CD4-positive, alpha-beta T cell (primary cell): ENCODE measurements at regions not wholly inside any gene's neighbourhood (a gene's known extent, or its start where the extent isn't known, plus 50 kb on each side); places are given as distances from the start of the nearest gene placed in this dataset.

ENCODE experiments used
- ATAC-seq: fragments of 200-7000 bp; cut with Tn5 transposase; one replicate; pipeline ENCODE4 v1.10.0; 2022; ENCODE audit warnings: mild to moderate bottlenecking; ENCODE audit not compliant: poor library complexity
- CTCF ChIA-PET: fragments of 350-600 bp; sonication (Branson Sonifier 250); formaldehyde crosslinking; loops from one replicate; lab custom pipeline; 2021; ENCODE audit warnings: antibody characterized with exemption, inconsistent platforms; lab: Charles Lee
- POLR2A ChIA-PET: fragments of 350-600 bp; sonication (Branson Sonifier 250); formaldehyde crosslinking; loops from one replicate; lab custom pipeline; 2021; ENCODE audit warnings: antibody characterized with exemption, inconsistent platforms; lab: Charles Lee
- DNase-seq, 14 experiments: peaks; one replicate each; pipeline ENCODE4 v3.0.0-alpha.2; 2013 to 2020; ENCODE audit warnings: mixed read lengths in 2 of 14
- H3K27ac ChIP-seq, 2 donors: one replicate each; pipeline versions ENCODE4 v1.5.1 to v1.7.0; 2013; ENCODE audit warnings: low read length in 2 of 2, low read depth in 1 of 2, mild to moderate bottlenecking in 1 of 2
- H3K27me3 ChIP-seq, 2 experiments: 1 replicate in 1 of 2; 2 replicates in 1 of 2; pipeline versions ENCODE4 v1.6.1 to v1.7.0; 2013; ENCODE audit warnings: low read length in 2 of 2, control low read depth in 1 of 2, mild to moderate bottlenecking in 1 of 2, moderate library complexity in 1 of 2; ENCODE audit not compliant: insufficient read depth in 2 of 2, control insufficient read depth in 1 of 2
- H3K36me3 ChIP-seq: one replicate; pipeline ENCODE4 v1.6.1; 2013; ENCODE audit warnings: low read length, control low read depth; ENCODE audit not compliant: insufficient read depth
- H3K4me1 ChIP-seq: one replicate; pipeline ENCODE4 v1.6.1; 2013; ENCODE audit warnings: low read length, control low read depth; ENCODE audit not compliant: insufficient read depth
- H3K4me3 ChIP-seq: one replicate; pipeline ENCODE4 v1.5.1; 2013; ENCODE audit warnings: mild to moderate bottlenecking, low read length, moderate library complexity
- H3K9me3 ChIP-seq, 2 experiments: 1 replicate in 1 of 2; 2 replicates in 1 of 2; pipeline versions ENCODE4 v1.6.1 to v1.7.0; 2013; ENCODE audit warnings: low read length in 2 of 2, mild to moderate bottlenecking in 2 of 2, control low read depth in 1 of 2, moderate library complexity in 1 of 2; ENCODE audit not compliant: control insufficient read depth in 1 of 2, insufficient read depth in 1 of 2
- H3K27ac Mint-ChIP-seq: one replicate; pipeline ENCODE4 v1.8.0; 2020; ENCODE audit warnings: mixed read lengths
- H3K27me3 Mint-ChIP-seq: one replicate; pipeline ENCODE4 v1.8.0; 2021; ENCODE audit warnings: mixed read lengths
- H3K36me3 Mint-ChIP-seq: one replicate; pipeline ENCODE4 v1.8.0; 2021; ENCODE audit warnings: low read depth, mixed read lengths
- H3K4me1 Mint-ChIP-seq: one replicate; pipeline ENCODE4 v1.8.0; 2021; ENCODE audit warnings: low read depth, mixed read lengths
- H3K4me3 Mint-ChIP-seq: one replicate; pipeline ENCODE4 v1.8.0; 2020; ENCODE audit warnings: mild to moderate bottlenecking, mixed read lengths
- H3K9me3 Mint-ChIP-seq: one replicate; pipeline ENCODE4 v1.8.0; 2020; ENCODE audit warnings: mixed read lengths
- CTCF ChIP-seq: fragments of 200-600 bp; IDR thresholded peaks from one replicate; pipeline ENCODE4 v1.8.0; 2022; ENCODE audit warnings: antibody characterized with exemption, mild to moderate bottlenecking
- intact Hi-C, 2 experiments: fragments of 100-400 bp; cut with DNase I in 1 of 2; cut with micrococcal nuclease in 1 of 2; formaldehyde crosslinking; loops; one replicate each; pipeline versions ENCODE4 v1.15.1 to v1.9.0; 2023 to 2025; cut with DNase I, micrococcal nuclease

GRCh38 chr15:70491641-70492040 lies 271.7 kb downstream of the UACA start:
- no peak for TF ChIP-seq CTCF
- CTCF ChIA-PET = interaction anchor here (1.4 kb wide), 1 partner anchor 21 kb away, joined by 3 read pairs; no protein-coding TSS in a partner anchor
- H3K27ac Mint-ChIP-seq = peak overlapping the region; percentile 82
- peak overlapping the region; percentile 60 for H3K4me3 Mint-ChIP-seq
- H3K9me3 Mint-ChIP-seq = no peaks in the 10 kb centered on the region
- POLR2A ChIA-PET = interaction anchor here (0.8 to 4.8 kb wide), 22 partner anchors 11 to 1029 kb away, joined by 3 to 55 read pairs (median 6); partner anchors contain the start of gene TLE3
- DNase-seq (no peak), ATAC-seq (no peak)
- no peaks in the 10 kb centered on the region for H3K36me3 ChIP-seq
- H3K27ac ChIP-seq = no peak overlapping the region
- H3K4me1 Mint-ChIP-seq = peaks cover 82% of the 10 kb centered on the region
- intact Hi-C loops = loop anchor here (1.0 to 5.0 kb wide), 8 partner anchors 11 to 1023 kb away; partner anchors contain the start of gene TLE3 (in 2 of the 2)
- no peaks in the 10 kb centered on the region for H3K27me3 Mint-ChIP-seq
- H3K27me3 ChIP-seq = no peaks in the 10 kb centered on the region
- no peaks in the 10 kb centered on the region for H3K9me3 ChIP-seq
- peaks cover 82% of the 10 kb centered on the region for H3K4me1 ChIP-seq
- no peaks in the 10 kb centered on the region for H3K36me3 Mint-ChIP-seq
- peak overlapping the region; percentile 39 for H3K4me3 ChIP-seq

GRCh38 chr15:70491201-70491621 lies 272.1 kb downstream of the UACA start:
- peaks cover 85% of the 10 kb centered on the region for H3K4me1 ChIP-seq
- DNase-seq (peak in 4 of 14 experiments; percentile 43 to 52 (median 47)), ATAC-seq (no peak)
- no peaks in the 10 kb centered on the region for H3K36me3 ChIP-seq
- no peak overlapping the region for H3K4me3 ChIP-seq
- Mint-ChIP-seq H3K9me3 (no peaks in the 10 kb centered on the region), H3K4me3 (peak overlapping the region; percentile 60), H3K27me3 (no peaks in the 10 kb centered on the region), H3K36me3 (no peaks in the 10 kb centered on the region), H3K4me1 (peaks cover 82% of the 10 kb centered on the region), H3K27ac (peak overlapping the region; percentile 82)
- H3K27me3 ChIP-seq = no peaks in the 10 kb centered on the region
- H3K9me3 ChIP-seq = no peaks in the 10 kb centered on the region
- POLR2A ChIA-PET = interaction anchor here (1.0 to 4.8 kb wide), 10 partner anchors 11 to 733 kb away, joined by 3 to 55 read pairs (median 9); partner anchors contain the start of gene TLE3
- H3K27ac ChIP-seq = no peak overlapping the region
- intact Hi-C loops = loop anchor here (5.0 kb wide), 4 partner anchors 66 to 734 kb away; partner anchors contain the start of gene TLE3 (in 2 of the 2)
- CTCF ChIA-PET = interaction anchor here (1.4 kb wide), 1 partner anchor 21 kb away, joined by 3 read pairs; no protein-coding TSS in a partner anchor
- TF ChIP-seq CTCF = no peak

- no peak for ATAC-seq
- Mint-ChIP-seq H3K9me3 (no peaks in the 10 kb centered on the region), H3K27me3 (no peaks in the 10 kb centered on the region), H3K36me3 (no peaks in the 10 kb centered on the region), H3K4me1 (peaks cover 84% of the 10 kb centered on the region), H3K4me3 (peak overlapping the region; percentile 36), H3K27ac (no peak overlapping the region)
- intact Hi-C loops = loop anchor here (5.0 kb wide), 4 partner anchors 67 to 733 kb away; partner anchors contain the start of gene TLE3 (in 2 of the 2)
- CTCF ChIA-PET = interaction anchor here (1.4 kb wide), 1 partner anchor 22 kb away, joined by 3 read pairs; no protein-coding TSS in a partner anchor
- Histone ChIP-seq H3K36me3 (no peaks in the 10 kb centered on the region), H3K27ac (no peak overlapping the region), H3K9me3 (no peaks in the 10 kb centered on the region), H3K4me1 (peaks cover 82% of the 10 kb centered on the region), H3K4me3 (no peak overlapping the region), H3K27me3 (no peaks in the 10 kb centered on the region)
- POLR2A ChIA-PET = interaction anchor here (1.0 to 4.8 kb wide), 7 partner anchors 10 to 394 kb away, joined by 3 to 55 read pairs (median 27); partner anchors contain the start of gene TLE3
- TF ChIP-seq CTCF = no peak
- DNase-seq = no peak
Observed at GRCh38 chr15:70490838-70491155, 272.6 kb downstream of the UACA start.
